Ovary (tissue), 7 donors: ENCODE measurements at regions not wholly inside any gene's neighbourhood (a gene's known extent, or its start where the extent isn't known, plus 50 kb on each side); places are given as distances from the start of the nearest gene placed in this dataset.

Experiments
- DNase-seq, 5 donors: peaks; one replicate each; pipeline ENCODE4 v3.0.0-alpha.2; 2019 to 2020
- H3K27ac ChIP-seq, 2 donors: fragments of 200-600 bp; one replicate each; pipeline versions ENCODE4 v1.5.1 to v1.8.0; 2019 to 2022
- H3K27me3 ChIP-seq: fragments of 200-600 bp; one replicate; pipeline ENCODE4 v1.8.0; 2022
- H3K36me3 ChIP-seq: fragments of 200-600 bp; sonication (generic); one replicate; pipeline ENCODE4 v1.5.1; 2019
- H3K4me1 ChIP-seq: one replicate; pipeline ENCODE4 v1.8.1; 2013; ENCODE audit warnings: mild to moderate bottlenecking, moderate library complexity; ENCODE audit not compliant: insufficient read depth
- H3K4me3 ChIP-seq: fragments of 200-600 bp; sonication (generic); one replicate; pipeline ENCODE4 v1.5.1; 2017
- H3K9me3 ChIP-seq, 2 donors: fragments of 200-600 bp in 1 of 2; sonication (generic) in 1 of 2; one replicate each; pipeline versions ENCODE4 v1.5.1 to v1.8.1; 2013 to 2019; ENCODE audit warnings: mild to moderate bottlenecking in 1 of 2, moderate library complexity in 1 of 2
- CTCF ChIP-seq, 3 donors: fragments of 450-650 bp in 2 of 3; fragments of 200-600 bp in 1 of 3; IDR thresholded peaks; one replicate each; pipeline versions ENCODE4 v1.5.1 to v1.8.0; 2016 to 2022; ENCODE audit warnings: antibody characterized with exemption in 3 of 3, mild to moderate bottlenecking in 1 of 3
- EP300 ChIP-seq: sonication (generic); formaldehyde crosslinking; IDR thresholded peaks from one replicate; pipeline ENCODE4 v1.6.1; 2017; ENCODE audit warnings: antibody characterized with exemption
- POLR2A ChIP-seq: fragments of 450-650 bp; IDR thresholded peaks from one replicate; pipeline ENCODE4 v1.6.1; 2017; ENCODE audit warnings: antibody characterized with exemption, mild to moderate bottlenecking, moderate library complexity
- WGBS, 3 donors: extraction: QIAGEN DNeasy Blood & Tissue Kit in 1 of 3; methylation state at CpG; one replicate each; pipeline versions ENCODE4 v1.1.5 to v1.1.7; 2013 to 2017; 5-methylcytosine and 5-hydroxymethylcytosine counted together
- intact Hi-C, 4 donors: fragments of 100-400 bp; cut with DNase I; formaldehyde crosslinking; loops; one replicate each; pipeline versions ENCODE4 v1.11.0 to v1.15.1; 2022 to 2023
- donor health status: DM: no; HTN: no; CAD: no; lungs with moderate emphysema.
- donor health status: DM: no; HTN: no; CAD: no.
- donor health status: Bipolar disorder and iron deficiency.
- donor health status: DM: no; HTN: no; CAD: no.
- donor health status: DM: yes; HTN: yes; CAD: no.

GRCh38 chr11:131092469-131092868 lies 176.2 kb upstream of the SNX19 start:
- Histone ChIP-seq H3K4me1 (no peaks in the 10 kb centered on the region), H3K4me3 (no peak overlapping the region), H3K27ac (no peak overlapping the region), H3K27me3 (no peaks in the 10 kb centered on the region), H3K9me3 (no peaks in the 10 kb centered on the region), H3K36me3 (no peaks in the 10 kb centered on the region)
- no peak for DNase-seq
- no peak for TF ChIP-seq POLR2A
- TF ChIP-seq CTCF (IDR thresholded peaks at IDR 0.05), result no peak
- TF ChIP-seq EP300, result no peak
- 16 to 48% (median 23%) methylated on average over 3 of the region's 3 CpGs for WGBS, 3 donors
- intact Hi-C loops, result no loop called here

GRCh38 chr11:131094827-131095226 lies 178.5 kb upstream of the SNX19 start:
- Histone ChIP-seq H3K9me3 (no peaks in the 10 kb centered on the region), H3K4me3 (no peak overlapping the region), H3K27me3 (no peaks in the 10 kb centered on the region), H3K4me1 (no peaks in the 10 kb centered on the region), H3K36me3 (no peaks in the 10 kb centered on the region), H3K27ac (no peak overlapping the region)
- WGBS, 3 donors, result 81 to 89% (median 86%) methylated on average over 1 of the region's 1 CpG
- TF ChIP-seq POLR2A (no peak), EP300 (no peak), CTCF (IDR thresholded peaks at IDR 0.05) (no peak)
- intact Hi-C loops, result no loop called here
- no peak for DNase-seq

GRCh38 chr11:131095511-131096185 lies 179.4 kb upstream of the SNX19 start:
- Histone ChIP-seq H3K27me3 (no peaks in the 10 kb centered on the region), H3K4me1 (no peaks in the 10 kb centered on the region), H3K9me3 (no peaks in the 10 kb centered on the region), H3K4me3 (no peak overlapping the region), H3K27ac (no peak overlapping the region), H3K36me3 (no peaks in the 10 kb centered on the region)
- intact Hi-C loops, result no loop called here
- TF ChIP-seq POLR2A, result no peak
- no peak for TF ChIP-seq EP300
- no peak for TF ChIP-seq CTCF (IDR thresholded peaks at IDR 0.05)
- no peak for DNase-seq
- WGBS, 3 donors, result 57 to 61% (median 57%) methylated on average over 11 of the region's 11 CpGs

- H3K9me3 ChIP-seq, result no peaks in the 10 kb centered on the region
- intact Hi-C loops, result no loop called here
- H3K4me1 ChIP-seq, result no peaks in the 10 kb centered on the region
- DNase-seq, result no peak
- no peaks in the 10 kb centered on the region for H3K27me3 ChIP-seq
- TF ChIP-seq CTCF (IDR thresholded peaks at IDR 0.05), result no peak
- no peak for TF ChIP-seq EP300
- TF ChIP-seq POLR2A, result no peak
- H3K36me3 ChIP-seq, result no peaks in the 10 kb centered on the region
- H3K4me3 ChIP-seq, result no peak overlapping the region
- WGBS, 3 donors, result 75 to 81% (median 81%) methylated on average over 6 of the region's 6 CpGs
- H3K27ac ChIP-seq, result no peak overlapping the region
Observed at GRCh38 chr11:131099013-131099412, 182.7 kb upstream of the SNX19 start.
